ENCODE measurements at regions not wholly inside any gene's neighbourhood (a gene's known extent, or its start where the extent isn't known, plus 50 kb on each side); places are given as distances from the start of the nearest gene placed in this dataset.

DNA sequence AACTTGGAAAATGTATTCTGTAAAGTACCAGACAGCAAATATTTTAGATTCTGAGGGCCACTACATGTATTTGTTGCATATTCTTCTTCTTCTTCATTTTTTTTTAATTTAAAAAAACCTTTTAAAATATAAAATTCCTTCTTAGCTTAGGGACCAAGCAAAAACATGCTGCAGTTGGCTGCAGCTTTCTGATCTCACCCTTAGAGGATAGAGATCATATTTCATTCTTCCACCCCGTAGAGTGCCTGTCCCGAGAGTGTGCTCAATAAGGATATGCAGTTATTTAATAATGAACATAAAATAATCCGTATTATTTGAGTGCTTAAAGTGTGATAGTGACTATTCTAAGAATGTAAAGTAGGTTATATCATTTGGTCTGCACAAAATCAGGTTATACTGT lies 204.2 kb upstream of the CD180 start:
- H3K9ac ChIP-seq (ENCODE audit: low read depth in 1 of 2, low read length in 2 of 2) = no peak overlapping the region
- H3K9me3 ChIP-seq (ENCODE audit: control insufficient read depth in 4 of 4, low read length in 3 of 4) = no peaks in the 10 kb centered on the region
- 86% methylated on average over 3 of the region's 3 CpGs for WGBS
- no peak for DNase-seq (ENCODE audit: low spot score)
- H3K4me3 ChIP-seq (ENCODE audit: low read depth in 1 of 3, low read length in 3 of 3) = no peak overlapping the region
- no peaks in the 10 kb centered on the region for H3K36me3 ChIP-seq (ENCODE audit: control insufficient read depth in 4 of 4, insufficient read depth in 3 of 4, low read depth in 1 of 4, low read length in 3 of 4)
- H3K27me3 ChIP-seq (ENCODE audit: control insufficient read depth in 4 of 4, insufficient read depth in 4 of 4, low read length in 3 of 4) = no peaks in the 10 kb centered on the region
- H3K27ac ChIP-seq (ENCODE audit: low read depth in 1 of 2, low read length in 2 of 2) = no peak overlapping the region
- no peak for TF ChIP-seq TAF1 (conservative IDR thresholded peaks at IDR 0.05)
- TF ChIP-seq RXRA (IDR thresholded peaks at IDR 0.05) = no peak
- TF ChIP-seq, protein P1, sequence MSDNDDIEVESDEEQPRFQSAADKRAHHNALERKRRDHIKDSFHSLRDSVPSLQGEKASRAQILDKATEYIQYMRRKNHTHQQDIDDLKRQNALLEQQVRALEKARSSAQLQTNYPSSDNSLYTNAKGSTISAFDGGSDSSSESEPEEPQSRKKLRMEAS (IDR thresholded peaks at IDR 0.05) = no peak
- TF ChIP-seq RAD21 (IDR thresholded peaks at IDR 0.05) = no peak
- TF ChIP-seq GABPA (IDR thresholded peaks at IDR 0.05 in 1 of 2, conservative IDR thresholded peaks at IDR 0.05 in 1 of 2) = no peak
- TF ChIP-seq, protein P2, sequence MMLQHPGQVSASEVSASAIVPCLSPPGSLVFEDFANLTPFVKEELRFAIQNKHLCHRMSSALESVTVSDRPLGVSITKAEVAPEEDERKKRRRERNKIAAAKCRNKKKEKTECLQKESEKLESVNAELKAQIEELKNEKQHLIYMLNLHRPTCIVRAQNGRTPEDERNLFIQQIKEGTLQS (IDR thresholded peaks at IDR 0.05) = no peak
- TF ChIP-seq, protein P3, sequence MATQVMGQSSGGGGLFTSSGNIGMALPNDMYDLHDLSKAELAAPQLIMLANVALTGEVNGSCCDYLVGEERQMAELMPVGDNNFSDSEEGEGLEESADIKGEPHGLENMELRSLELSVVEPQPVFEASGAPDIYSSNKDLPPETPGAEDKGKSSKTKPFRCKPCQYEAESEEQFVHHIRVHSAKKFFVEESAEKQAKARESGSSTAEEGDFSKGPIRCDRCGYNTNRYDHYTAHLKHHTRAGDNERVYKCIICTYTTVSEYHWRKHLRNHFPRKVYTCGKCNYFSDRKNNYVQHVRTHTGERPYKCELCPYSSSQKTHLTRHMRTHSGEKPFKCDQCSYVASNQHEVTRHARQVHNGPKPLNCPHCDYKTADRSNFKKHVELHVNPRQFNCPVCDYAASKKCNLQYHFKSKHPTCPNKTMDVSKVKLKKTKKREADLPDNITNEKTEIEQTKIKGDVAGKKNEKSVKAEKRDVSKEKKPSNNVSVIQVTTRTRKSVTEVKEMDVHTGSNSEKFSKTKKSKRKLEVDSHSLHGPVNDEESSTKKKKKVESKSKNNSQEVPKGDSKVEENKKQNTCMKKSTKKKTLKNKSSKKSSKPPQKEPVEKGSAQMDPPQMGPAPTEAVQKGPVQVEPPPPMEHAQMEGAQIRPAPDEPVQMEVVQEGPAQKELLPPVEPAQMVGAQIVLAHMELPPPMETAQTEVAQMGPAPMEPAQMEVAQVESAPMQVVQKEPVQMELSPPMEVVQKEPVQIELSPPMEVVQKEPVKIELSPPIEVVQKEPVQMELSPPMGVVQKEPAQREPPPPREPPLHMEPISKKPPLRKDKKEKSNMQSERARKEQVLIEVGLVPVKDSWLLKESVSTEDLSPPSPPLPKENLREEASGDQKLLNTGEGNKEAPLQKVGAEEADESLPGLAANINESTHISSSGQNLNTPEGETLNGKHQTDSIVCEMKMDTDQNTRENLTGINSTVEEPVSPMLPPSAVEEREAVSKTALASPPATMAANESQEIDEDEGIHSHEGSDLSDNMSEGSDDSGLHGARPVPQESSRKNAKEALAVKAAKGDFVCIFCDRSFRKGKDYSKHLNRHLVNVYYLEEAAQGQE (IDR thresholded peaks at IDR 0.05) = no peak
- TF ChIP-seq HNF4G (IDR thresholded peaks at IDR 0.05) = no peak
- no peak for TF ChIP-seq EGR1 (IDR thresholded peaks at IDR 0.05; ENCODE audit: low read depth in 2 of 2)
- TF ChIP-seq FOXA1 (IDR thresholded peaks at IDR 0.05) = no peak
- no peak for TF ChIP-seq NR2F2 (IDR thresholded peaks at IDR 0.05)
- TF ChIP-seq, protein P4, sequence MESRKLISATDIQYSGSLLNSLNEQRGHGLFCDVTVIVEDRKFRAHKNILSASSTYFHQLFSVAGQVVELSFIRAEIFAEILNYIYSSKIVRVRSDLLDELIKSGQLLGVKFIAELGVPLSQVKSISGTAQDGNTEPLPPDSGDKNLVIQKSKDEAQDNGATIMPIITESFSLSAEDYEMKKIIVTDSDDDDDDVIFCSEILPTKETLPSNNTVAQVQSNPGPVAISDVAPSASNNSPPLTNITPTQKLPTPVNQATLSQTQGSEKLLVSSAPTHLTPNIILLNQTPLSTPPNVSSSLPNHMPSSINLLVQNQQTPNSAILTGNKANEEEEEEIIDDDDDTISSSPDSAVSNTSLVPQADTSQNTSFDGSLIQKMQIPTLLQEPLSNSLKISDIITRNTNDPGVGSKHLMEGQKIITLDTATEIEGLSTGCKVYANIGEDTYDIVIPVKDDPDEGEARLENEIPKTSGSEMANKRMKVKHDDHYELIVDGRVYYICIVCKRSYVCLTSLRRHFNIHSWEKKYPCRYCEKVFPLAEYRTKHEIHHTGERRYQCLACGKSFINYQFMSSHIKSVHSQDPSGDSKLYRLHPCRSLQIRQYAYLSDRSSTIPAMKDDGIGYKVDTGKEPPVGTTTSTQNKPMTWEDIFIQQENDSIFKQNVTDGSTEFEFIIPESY (IDR thresholded peaks at IDR 0.05) = no peak
- TF ChIP-seq HNF4A (conservative IDR thresholded peaks at IDR 0.05) = no peak
- TF ChIP-seq FOXA2 (IDR thresholded peaks at IDR 0.05) = no peak
- no peak for TF ChIP-seq SP1 (IDR thresholded peaks at IDR 0.05)
- no peak for TF ChIP-seq YY1 (IDR thresholded peaks at IDR 0.05)
- no peaks in the 10 kb centered on the region for H3K4me1 ChIP-seq (ENCODE audit: control insufficient read depth in 4 of 4, insufficient read depth in 4 of 4, low read length in 3 of 4)

DNA sequence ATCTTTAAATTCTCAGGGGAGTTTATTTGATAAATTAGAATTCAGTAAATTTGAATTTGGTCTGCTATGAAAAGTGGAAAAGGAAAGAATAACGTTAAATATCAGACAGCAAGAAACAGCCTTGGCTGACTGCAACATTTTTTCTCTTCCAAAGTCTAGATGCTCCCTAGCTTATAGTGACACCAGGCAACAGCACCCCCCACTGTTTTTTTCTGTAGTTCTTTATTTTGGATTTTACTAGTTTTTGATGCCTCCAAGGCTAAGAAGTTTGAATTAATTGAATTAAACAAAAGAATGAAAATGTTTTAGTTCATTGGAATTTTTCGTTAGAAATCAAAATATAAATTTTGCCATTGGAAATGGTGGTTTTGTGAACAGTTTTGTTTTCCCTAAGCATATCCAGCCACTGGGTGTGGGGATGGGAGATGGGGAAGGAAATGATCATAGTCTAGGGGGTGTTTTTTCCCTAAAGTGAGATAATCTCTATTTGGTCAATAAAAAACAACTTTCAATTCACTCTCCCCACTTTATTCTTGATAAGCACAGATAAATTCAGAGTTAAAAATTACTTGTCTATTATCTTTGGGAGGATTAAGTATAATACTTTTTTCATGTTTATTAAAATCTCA lies 199.3 kb upstream of the CD180 start:
- Histone ChIP-seq H3K36me3 (ENCODE audit: control insufficient read depth in 4 of 4, insufficient read depth in 3 of 4, low read depth in 1 of 4, low read length in 3 of 4) (no peaks in the 10 kb centered on the region), H3K27me3 (ENCODE audit: control insufficient read depth in 4 of 4, insufficient read depth in 4 of 4, low read length in 3 of 4) (no peaks in the 10 kb centered on the region), H3K27ac (ENCODE audit: low read depth in 1 of 2, low read length in 2 of 2) (no peak overlapping the region), H3K4me3 (ENCODE audit: low read depth in 1 of 3, low read length in 3 of 3) (no peak overlapping the region), H3K9me3 (ENCODE audit: control insufficient read depth in 4 of 4, low read length in 3 of 4) (no peaks in the 10 kb centered on the region), H3K4me1 (ENCODE audit: control insufficient read depth in 4 of 4, insufficient read depth in 4 of 4, low read length in 3 of 4) (no peaks in the 10 kb centered on the region), H3K9ac (ENCODE audit: low read depth in 1 of 2, low read length in 2 of 2) (no peak overlapping the region)
- WGBS = 42% methylated on average over 2 of the region's 2 CpGs
- no peak for DNase-seq (ENCODE audit: low spot score)
- TF ChIP-seq SP1 (IDR thresholded peaks at IDR 0.05) (no peak), GABPA (IDR thresholded peaks at IDR 0.05 in 1 of 2, conservative IDR thresholded peaks at IDR 0.05 in 1 of 2) (no peak), EGR1 (IDR thresholded peaks at IDR 0.05; ENCODE audit: low read depth in 2 of 2) (no peak), HNF4A (conservative IDR thresholded peaks at IDR 0.05) (no peak), RXRA (IDR thresholded peaks at IDR 0.05) (no peak), FOXA1 (IDR thresholded peaks at IDR 0.05) (no peak), RAD21 (IDR thresholded peaks at IDR 0.05) (peak; percentile 74 to 82), HNF4G (IDR thresholded peaks at IDR 0.05) (no peak), FOXA2 (IDR thresholded peaks at IDR 0.05) (no peak), TAF1 (conservative IDR thresholded peaks at IDR 0.05) (no peak), NR2F2 (IDR thresholded peaks at IDR 0.05) (no peak)
- TF ChIP-seq, protein P5, sequence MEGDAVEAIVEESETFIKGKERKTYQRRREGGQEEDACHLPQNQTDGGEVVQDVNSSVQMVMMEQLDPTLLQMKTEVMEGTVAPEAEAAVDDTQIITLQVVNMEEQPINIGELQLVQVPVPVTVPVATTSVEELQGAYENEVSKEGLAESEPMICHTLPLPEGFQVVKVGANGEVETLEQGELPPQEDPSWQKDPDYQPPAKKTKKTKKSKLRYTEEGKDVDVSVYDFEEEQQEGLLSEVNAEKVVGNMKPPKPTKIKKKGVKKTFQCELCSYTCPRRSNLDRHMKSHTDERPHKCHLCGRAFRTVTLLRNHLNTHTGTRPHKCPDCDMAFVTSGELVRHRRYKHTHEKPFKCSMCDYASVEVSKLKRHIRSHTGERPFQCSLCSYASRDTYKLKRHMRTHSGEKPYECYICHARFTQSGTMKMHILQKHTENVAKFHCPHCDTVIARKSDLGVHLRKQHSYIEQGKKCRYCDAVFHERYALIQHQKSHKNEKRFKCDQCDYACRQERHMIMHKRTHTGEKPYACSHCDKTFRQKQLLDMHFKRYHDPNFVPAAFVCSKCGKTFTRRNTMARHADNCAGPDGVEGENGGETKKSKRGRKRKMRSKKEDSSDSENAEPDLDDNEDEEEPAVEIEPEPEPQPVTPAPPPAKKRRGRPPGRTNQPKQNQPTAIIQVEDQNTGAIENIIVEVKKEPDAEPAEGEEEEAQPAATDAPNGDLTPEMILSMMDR (IDR thresholded peaks at IDR 0.05; ENCODE audit: low read depth, low read length, missing input control) = peak; percentile 40
- TF ChIP-seq, protein P3 (IDR thresholded peaks at IDR 0.05) = no peak
- TF ChIP-seq, protein P1 (IDR thresholded peaks at IDR 0.05) = no peak

All from liver (tissue), 8 donors.